ENCODE measurements at regions not wholly inside any gene's neighbourhood (a gene's known extent, or its start where the extent isn't known, plus 50 kb on each side); places are given as distances from the start of the nearest gene placed in this dataset.

DNA sequence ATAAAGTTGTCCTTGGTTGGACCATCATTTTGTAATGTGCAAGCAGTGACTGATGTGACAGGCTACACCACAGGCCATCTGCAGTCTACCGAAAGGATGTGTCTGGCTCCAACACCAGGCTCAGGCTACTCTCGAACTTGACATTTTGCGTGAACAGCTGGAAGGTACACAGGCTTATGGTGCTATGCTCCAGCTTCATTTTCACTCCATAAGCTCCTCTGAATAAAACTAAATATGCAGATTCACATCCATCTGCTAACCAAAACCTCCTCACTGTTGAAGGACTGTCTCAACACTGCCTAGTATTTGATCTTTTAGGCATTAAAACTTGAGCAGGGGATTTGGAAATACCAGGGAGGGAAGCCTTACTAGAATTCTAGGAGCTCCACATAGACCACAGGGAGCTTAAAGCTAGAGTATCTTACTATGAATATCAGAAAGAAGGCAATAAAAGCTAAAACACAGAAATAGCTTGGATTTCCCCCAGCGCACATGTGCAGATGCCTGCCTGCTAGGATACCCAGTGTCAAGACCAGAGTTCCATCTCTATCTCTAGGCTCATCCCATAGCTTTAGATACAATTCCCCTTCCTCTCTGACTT lies 383.9 kb upstream of the FAT3 start:
- Histone ChIP-seq H3K27ac (ENCODE audit: insufficient read depth, low read depth, low read length, poor library complexity, severe bottlenecking) (no peak overlapping the region), H3K27me3 (ENCODE audit: control insufficient read depth, insufficient read depth, low read length, poor library complexity, severe bottlenecking) (no peaks in the 10 kb centered on the region), H3K4me3 (ENCODE audit: insufficient read depth, low read depth, low read length) (no peak overlapping the region), H3K9me3 (ENCODE audit: control insufficient read depth, low read length) (no peaks in the 10 kb centered on the region), H3K36me3 (ENCODE audit: control insufficient read depth, insufficient read depth, low read length) (no peaks in the 10 kb centered on the region), H3K4me1 (ENCODE audit: control insufficient read depth, insufficient read depth, low read length) (no peaks in the 10 kb centered on the region)
- 92 to 95% methylated on average over 4 of the region's 4 CpGs for WGBS, 2 experiments

DNA sequence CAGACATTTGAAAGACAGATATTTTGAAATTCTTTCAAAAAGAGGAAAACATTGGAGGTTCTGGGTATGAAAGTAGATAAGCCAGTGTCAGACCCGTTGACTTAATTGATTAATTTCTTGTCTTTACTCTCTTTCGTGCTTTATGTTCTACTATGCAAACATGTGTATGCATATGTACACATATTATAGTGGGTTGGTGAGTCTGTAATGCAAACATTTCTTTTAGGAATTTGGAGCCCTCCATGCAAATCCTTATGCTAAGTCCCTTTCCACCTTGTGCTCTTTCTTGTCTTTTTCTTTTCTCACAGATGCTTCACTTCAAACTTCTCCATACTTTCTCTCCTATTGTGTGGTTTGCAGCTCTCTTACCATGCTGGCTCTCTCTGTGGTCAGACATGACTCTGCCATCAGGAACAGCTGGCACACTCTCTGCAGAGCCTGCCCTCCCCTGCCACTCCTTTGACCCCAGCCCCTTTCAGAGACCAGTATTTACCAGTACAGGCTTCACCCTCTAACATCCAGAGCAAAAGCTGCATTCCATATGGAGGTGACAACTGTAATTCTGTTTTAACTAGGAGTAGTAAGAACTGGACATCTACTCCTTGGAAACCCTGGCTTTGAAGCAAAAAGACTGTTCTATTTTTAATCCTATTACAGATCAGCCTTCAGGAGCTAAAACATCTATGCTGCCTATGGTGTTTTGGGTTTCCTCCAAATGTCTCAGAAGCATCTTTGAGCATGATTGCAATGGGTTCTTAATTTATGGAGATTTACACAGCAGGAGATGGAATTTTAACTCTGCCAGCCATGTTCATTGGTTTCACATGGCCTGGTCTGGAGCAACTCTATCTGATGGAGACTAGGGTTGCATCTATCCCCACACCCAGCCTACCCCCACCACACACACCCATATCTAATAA lies 386.9 kb upstream of the FAT3 start:
- WGBS, 2 experiments: 100% methylated on average over 2 of the region's 2 CpGs
- Histone ChIP-seq H3K4me1 (ENCODE audit: control insufficient read depth, insufficient read depth, low read length) (no peaks in the 10 kb centered on the region), H3K36me3 (ENCODE audit: control insufficient read depth, insufficient read depth, low read length) (no peaks in the 10 kb centered on the region), H3K27ac (ENCODE audit: insufficient read depth, low read depth, low read length, poor library complexity, severe bottlenecking) (no peak overlapping the region), H3K27me3 (ENCODE audit: control insufficient read depth, insufficient read depth, low read length, poor library complexity, severe bottlenecking) (no peaks in the 10 kb centered on the region), H3K9me3 (ENCODE audit: control insufficient read depth, low read length) (no peaks in the 10 kb centered on the region), H3K4me3 (ENCODE audit: insufficient read depth, low read depth, low read length) (no peak overlapping the region)

DNA sequence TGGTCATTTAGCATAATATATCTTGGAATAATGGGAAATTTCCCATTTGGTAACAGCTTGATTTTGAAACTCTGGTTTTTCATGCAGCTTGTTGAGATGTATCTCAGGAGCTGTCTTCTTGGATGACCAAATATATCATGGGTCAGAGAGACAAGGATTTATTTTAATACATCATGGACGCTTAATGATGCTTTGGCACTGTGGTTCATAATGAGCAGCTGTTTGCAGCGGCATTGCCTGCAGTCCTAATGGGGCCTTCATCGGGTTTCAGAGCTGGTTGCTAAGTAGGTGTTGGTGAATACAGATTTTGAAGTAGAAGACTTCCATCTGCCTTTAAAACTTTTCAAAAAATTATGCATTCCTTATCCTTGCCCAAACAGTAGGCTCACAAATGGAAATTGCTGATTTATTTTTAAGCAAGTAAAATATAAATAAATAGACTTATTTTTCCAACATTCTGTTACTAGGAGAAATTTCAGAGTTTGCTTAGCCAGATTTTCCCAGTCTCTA lies 389.5 kb upstream of the FAT3 start:
- H3K4me1 ChIP-seq (ENCODE audit: control insufficient read depth, insufficient read depth, low read length): no peaks in the 10 kb centered on the region
- no peaks in the 10 kb centered on the region for H3K9me3 ChIP-seq (ENCODE audit: control insufficient read depth, low read length)
- WGBS, 2 experiments: 90 to 94% methylated on average over 3 of the region's 3 CpGs
- H3K4me3 ChIP-seq (ENCODE audit: insufficient read depth, low read depth, low read length): no peak overlapping the region
- no peaks in the 10 kb centered on the region for H3K36me3 ChIP-seq (ENCODE audit: control insufficient read depth, insufficient read depth, low read length)
- no peaks in the 10 kb centered on the region for H3K27me3 ChIP-seq (ENCODE audit: control insufficient read depth, insufficient read depth, low read length, poor library complexity, severe bottlenecking)
- H3K27ac ChIP-seq (ENCODE audit: insufficient read depth, low read depth, low read length, poor library complexity, severe bottlenecking): no peak overlapping the region

DNA sequence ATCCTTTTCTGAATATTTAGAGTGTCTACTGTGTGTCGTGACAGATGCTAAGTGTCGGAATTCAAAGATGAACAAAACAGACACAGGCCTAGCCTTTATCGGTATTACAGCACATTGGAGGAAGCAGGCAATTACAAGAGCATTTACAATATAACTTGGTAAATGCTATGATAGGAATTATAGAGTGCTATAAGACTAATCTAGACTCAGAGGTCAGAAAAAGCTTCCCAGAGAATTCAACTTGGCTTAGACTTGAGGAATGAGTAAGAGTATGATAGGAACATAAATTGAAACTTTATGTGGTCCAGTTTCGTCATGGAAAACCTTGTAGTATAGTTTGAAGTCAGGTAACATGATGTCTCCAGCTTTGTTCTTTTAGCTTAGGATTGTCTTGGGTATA lies 395.7 kb upstream of the FAT3 start:
- WGBS, 2 experiments: 96 to 98% methylated on average over 4 of the region's 4 CpGs
- no peaks in the 10 kb centered on the region for H3K4me1 ChIP-seq (ENCODE audit: control insufficient read depth, insufficient read depth, low read length)
- no peaks in the 10 kb centered on the region for H3K36me3 ChIP-seq (ENCODE audit: control insufficient read depth, insufficient read depth, low read length)
- H3K27ac ChIP-seq (ENCODE audit: insufficient read depth, low read depth, low read length, poor library complexity, severe bottlenecking): no peak overlapping the region
- no peaks in the 10 kb centered on the region for H3K27me3 ChIP-seq (ENCODE audit: control insufficient read depth, insufficient read depth, low read length, poor library complexity, severe bottlenecking)
- no peaks in the 10 kb centered on the region for H3K9me3 ChIP-seq (ENCODE audit: control insufficient read depth, low read length)
- H3K4me3 ChIP-seq (ENCODE audit: insufficient read depth, low read depth, low read length): no peak overlapping the region

DNA sequence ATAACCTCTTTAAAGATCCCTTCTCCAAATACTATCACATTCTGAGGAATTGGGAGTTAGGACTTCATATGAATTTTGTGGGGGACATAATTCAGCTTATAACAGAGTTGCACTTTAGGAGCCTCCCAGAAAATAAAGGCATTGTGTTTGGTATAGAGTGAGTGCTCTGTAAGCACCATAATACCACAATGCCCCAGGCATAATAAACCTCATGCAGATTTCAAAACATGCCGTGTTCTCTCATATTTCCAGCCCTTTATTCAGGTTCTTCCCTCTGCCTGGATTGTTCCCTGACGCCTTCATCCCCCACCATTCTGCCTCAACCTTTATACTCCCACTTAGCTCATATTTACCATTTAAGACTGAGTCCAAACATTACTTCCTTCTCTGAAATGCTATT lies 398.8 kb upstream of the FAT3 start:
- Histone ChIP-seq H3K27me3 (ENCODE audit: control insufficient read depth, insufficient read depth, low read length, poor library complexity, severe bottlenecking) (no peaks in the 10 kb centered on the region), H3K4me1 (ENCODE audit: control insufficient read depth, insufficient read depth, low read length) (no peaks in the 10 kb centered on the region), H3K9me3 (ENCODE audit: control insufficient read depth, low read length) (no peaks in the 10 kb centered on the region), H3K27ac (ENCODE audit: insufficient read depth, low read depth, low read length, poor library complexity, severe bottlenecking) (no peak overlapping the region), H3K36me3 (ENCODE audit: control insufficient read depth, insufficient read depth, low read length) (no peaks in the 10 kb centered on the region), H3K4me3 (ENCODE audit: insufficient read depth, low read depth, low read length) (no peak overlapping the region)
- 88 to 93% methylated on average over 2 of the region's 2 CpGs for WGBS, 2 experiments

DNA sequence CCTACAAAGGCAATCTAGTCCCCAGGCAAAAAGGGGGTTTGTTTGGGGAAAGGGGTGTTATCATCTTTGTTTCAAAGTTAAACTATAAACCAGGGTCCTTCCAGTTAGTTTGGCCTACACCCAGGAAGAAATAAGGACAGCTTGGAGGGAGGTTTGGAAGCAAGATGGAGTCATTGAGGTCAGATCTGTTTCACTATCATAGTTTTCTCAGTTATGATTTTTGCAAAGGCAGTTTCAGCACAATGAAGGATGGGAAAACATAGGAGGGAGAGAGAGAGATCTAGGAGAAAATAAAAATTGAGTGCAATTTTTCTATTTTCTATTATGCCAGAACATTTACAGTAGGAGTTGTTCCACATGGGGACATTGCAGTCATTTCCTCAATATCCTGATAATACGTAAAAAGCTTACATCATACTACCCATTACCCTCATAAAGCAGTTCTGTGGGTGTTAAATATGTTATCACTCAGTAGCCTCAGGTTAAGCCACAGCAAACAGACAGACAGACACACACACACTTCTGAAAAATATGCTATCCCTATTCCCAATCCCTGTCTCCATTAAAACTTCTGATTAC lies 401.3 kb upstream of the FAT3 start:
- Histone ChIP-seq H3K4me3 (ENCODE audit: insufficient read depth, low read depth, low read length) (no peak overlapping the region), H3K9me3 (ENCODE audit: control insufficient read depth, low read length) (no peaks in the 10 kb centered on the region), H3K36me3 (ENCODE audit: control insufficient read depth, insufficient read depth, low read length) (no peaks in the 10 kb centered on the region), H3K27me3 (ENCODE audit: control insufficient read depth, insufficient read depth, low read length, poor library complexity, severe bottlenecking) (no peaks in the 10 kb centered on the region), H3K27ac (ENCODE audit: insufficient read depth, low read depth, low read length, poor library complexity, severe bottlenecking) (no peak overlapping the region), H3K4me1 (ENCODE audit: control insufficient read depth, insufficient read depth, low read length) (peaks cover 5% of the 10 kb centered on the region)
- 80% methylated on average over 1 of the region's 1 CpG; no CpG with 5 or more reads in 1 of the 2 experiments for WGBS, 2 experiments

DNA sequence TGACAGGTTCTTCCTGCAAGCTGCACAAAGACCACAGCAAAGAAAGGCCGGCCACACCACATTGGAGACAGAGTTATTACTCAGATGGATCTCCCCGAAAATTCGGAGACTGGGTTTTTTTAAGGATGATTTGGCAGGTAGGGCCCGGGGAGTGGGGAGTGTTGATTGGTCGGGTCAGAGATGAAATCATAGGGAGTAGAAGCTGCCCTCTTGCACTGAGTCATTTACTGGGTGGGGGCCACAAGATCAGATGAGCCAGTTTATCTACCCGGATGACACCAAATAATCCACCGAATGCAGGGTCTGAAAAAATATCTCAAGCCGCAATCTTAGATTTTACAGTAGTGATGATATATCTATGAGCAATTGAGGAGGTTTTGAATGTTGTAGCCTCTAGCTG lies 401.8 kb upstream of the FAT3 start:
- Histone ChIP-seq H3K9me3 (ENCODE audit: control insufficient read depth, low read length) (no peaks in the 10 kb centered on the region), H3K27me3 (ENCODE audit: control insufficient read depth, insufficient read depth, low read length, poor library complexity, severe bottlenecking) (no peaks in the 10 kb centered on the region), H3K4me3 (ENCODE audit: insufficient read depth, low read depth, low read length) (no peak overlapping the region), H3K36me3 (ENCODE audit: control insufficient read depth, insufficient read depth, low read length) (no peaks in the 10 kb centered on the region), H3K4me1 (ENCODE audit: control insufficient read depth, insufficient read depth, low read length) (peaks cover 8% of the 10 kb centered on the region), H3K27ac (ENCODE audit: insufficient read depth, low read depth, low read length, poor library complexity, severe bottlenecking) (no peak overlapping the region)
- WGBS, 2 experiments: 94% methylated on average over 8 of the region's 8 CpGs

DNA sequence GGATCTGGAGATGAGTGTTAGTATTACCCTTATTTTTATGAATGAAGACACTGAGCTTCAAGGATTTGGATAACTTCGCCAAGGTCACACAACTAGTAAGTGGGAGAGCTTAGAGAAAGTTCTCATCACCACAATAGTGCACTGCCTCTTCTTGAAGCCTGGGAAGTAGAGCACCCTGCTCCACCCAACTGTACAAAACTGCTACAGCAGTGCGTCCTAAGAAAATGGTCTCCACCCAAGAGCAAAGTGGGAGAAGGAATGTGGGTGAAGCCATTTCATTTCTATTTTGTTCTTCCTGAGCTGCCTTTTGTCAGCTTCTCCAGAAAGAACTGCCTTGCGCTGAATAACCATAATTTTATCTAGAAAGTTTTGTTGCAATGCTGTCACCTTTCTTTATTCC lies 403.9 kb upstream of the FAT3 start:
- Histone ChIP-seq H3K4me3 (ENCODE audit: insufficient read depth, low read depth, low read length) (no peak overlapping the region), H3K27me3 (ENCODE audit: control insufficient read depth, insufficient read depth, low read length, poor library complexity, severe bottlenecking) (no peaks in the 10 kb centered on the region), H3K36me3 (ENCODE audit: control insufficient read depth, insufficient read depth, low read length) (no peaks in the 10 kb centered on the region), H3K4me1 (ENCODE audit: control insufficient read depth, insufficient read depth, low read length) (peaks cover 8% of the 10 kb centered on the region), H3K9me3 (ENCODE audit: control insufficient read depth, low read length) (no peaks in the 10 kb centered on the region), H3K27ac (ENCODE audit: insufficient read depth, low read depth, low read length, poor library complexity, severe bottlenecking) (no peak overlapping the region)
- 95 to 98% methylated on average over 2 to 3 of the region's 3 CpGs for WGBS, 2 experiments

DNA sequence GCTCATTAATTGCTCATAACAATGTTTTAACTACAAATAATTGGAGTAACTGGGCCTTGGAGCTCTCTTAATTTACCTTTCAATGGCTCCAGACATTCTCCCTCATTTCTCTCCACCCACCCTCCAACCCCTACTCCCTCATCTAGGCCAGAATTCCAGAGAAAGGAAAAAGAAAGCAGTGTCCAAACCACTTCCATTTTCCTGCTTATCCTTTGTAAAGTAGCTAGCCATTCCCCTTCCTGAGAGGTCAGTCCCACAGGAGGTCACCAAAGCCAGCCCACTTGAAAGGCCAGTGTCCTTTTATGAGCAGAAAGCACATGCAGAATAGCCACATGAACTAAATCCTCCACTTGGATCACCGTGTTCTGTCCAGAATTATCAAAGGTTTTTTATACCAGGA lies 404.8 kb upstream of the FAT3 start:
- Histone ChIP-seq H3K4me3 (ENCODE audit: insufficient read depth, low read depth, low read length) (no peak overlapping the region), H3K27ac (ENCODE audit: insufficient read depth, low read depth, low read length, poor library complexity, severe bottlenecking) (no peak overlapping the region), H3K4me1 (ENCODE audit: control insufficient read depth, insufficient read depth, low read length) (peaks cover 8% of the 10 kb centered on the region), H3K36me3 (ENCODE audit: control insufficient read depth, insufficient read depth, low read length) (no peaks in the 10 kb centered on the region), H3K9me3 (ENCODE audit: control insufficient read depth, low read length) (no peaks in the 10 kb centered on the region), H3K27me3 (ENCODE audit: control insufficient read depth, insufficient read depth, low read length, poor library complexity, severe bottlenecking) (no peaks in the 10 kb centered on the region)
- WGBS, 2 experiments: 78 to 89% methylated on average over 1 of the region's 1 CpG

DNA sequence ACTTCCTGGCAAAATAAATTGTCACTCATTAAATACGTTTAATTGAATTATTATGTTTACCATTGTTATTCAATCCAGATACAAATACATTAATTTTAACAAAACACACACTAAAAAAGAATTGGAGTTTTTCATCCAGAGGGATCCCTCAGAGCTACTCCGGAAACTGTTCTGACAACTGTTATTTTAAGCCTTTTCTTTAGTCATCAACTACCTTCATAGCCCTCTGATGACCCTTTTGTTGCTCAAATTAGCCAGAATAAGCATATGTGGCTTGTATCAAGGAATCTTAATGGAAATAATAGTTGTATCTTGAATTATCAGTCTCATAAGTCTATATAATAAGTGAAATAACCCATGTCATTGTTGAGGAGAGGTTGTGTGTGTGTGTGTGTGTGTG lies 405.4 kb upstream of the FAT3 start:
- H3K36me3 ChIP-seq (ENCODE audit: control insufficient read depth, insufficient read depth, low read length): no peaks in the 10 kb centered on the region
- no peak overlapping the region for H3K4me3 ChIP-seq (ENCODE audit: insufficient read depth, low read depth, low read length)
- H3K4me1 ChIP-seq (ENCODE audit: control insufficient read depth, insufficient read depth, low read length): peaks cover 8% of the 10 kb centered on the region
- WGBS, 2 experiments: 86 to 89% methylated on average over 1 of the region's 2 CpGs
- H3K27ac ChIP-seq (ENCODE audit: insufficient read depth, low read depth, low read length, poor library complexity, severe bottlenecking): no peak overlapping the region
- H3K27me3 ChIP-seq (ENCODE audit: control insufficient read depth, insufficient read depth, low read length, poor library complexity, severe bottlenecking): no peaks in the 10 kb centered on the region
- no peaks in the 10 kb centered on the region for H3K9me3 ChIP-seq (ENCODE audit: control insufficient read depth, low read length)
